IMR-90 (cell line): ENCODE measurements at regions not wholly inside any gene's neighbourhood (a gene's known extent, or its start where the extent isn't known, plus 50 kb on each side); places are given as distances from the start of the nearest gene placed in this dataset.

Experiments used
- ATAC-seq: fragments of 200-7000 bp; cut with Tn5 transposase; 2 replicates; pipeline ENCODE4 v1.9.1; 2020; ENCODE audit warnings: low read depth, mild to moderate bottlenecking, moderate library complexity
- BruUV-seq: library from RNA; stranded (reverse); fragments of 400-500 nt; replicated peaks from 2 replicates; lab custom pipeline; 2021; lab: Mats Ljungman, UMichigan
- CTCF ChIA-PET: fragments of 300-600 bp; formaldehyde crosslinking; extraction: SDS; loops from one replicate; lab custom pipeline; 2021; ENCODE audit warnings: antibody characterized with exemption; lab: Yijun Ruan, JAX
- POLR2A ChIA-PET: fragments of 300-600 bp; sonication (Branson Sonifier 250); formaldehyde crosslinking; loops from one replicate; lab custom pipeline; 2022; ENCODE audit warnings: antibody characterized with exemption; ENCODE audit not compliant: unreplicated experiment; lab: Charles Lee
- DNase-seq: peaks from one replicate; pipeline ENCODE4 v3.0.0; 2013
- H2AFZ ChIP-seq: replicated peaks from 2 replicates; pipeline ENCODE3; 2013; ENCODE audit warnings: low read length, mild to moderate bottlenecking; ENCODE audit not compliant: poor library complexity
- H2AK5ac ChIP-seq: 2 replicates; pipeline ENCODE4 v1.6.1; 2013; ENCODE audit warnings: low read depth, low read length, inconsistent platforms
- H2AK9ac ChIP-seq: replicated peaks from 2 replicates; pipeline ENCODE3; 2013; ENCODE audit warnings: mild to moderate bottlenecking, low read depth, low read length, moderate library complexity; ENCODE audit not compliant: poor library complexity
- H2BK120ac ChIP-seq: 2 replicates; pipeline ENCODE4 v1.6.1; 2013; ENCODE audit warnings: low read depth, low read length, inconsistent platforms
- H2BK15ac ChIP-seq: 3 replicates; pipeline ENCODE4 v1.6.1; 2013; ENCODE audit warnings: low read depth, low read length, inconsistent platforms
- H2BK20ac ChIP-seq: 2 replicates; pipeline ENCODE4 v1.6.1; 2013; ENCODE audit warnings: low read depth, mild to moderate bottlenecking, inconsistent platforms, low read length, moderate library complexity
- H2BK5ac ChIP-seq: 2 replicates; pipeline ENCODE4 v1.6.1; 2013; ENCODE audit warnings: mild to moderate bottlenecking, low read depth, low read length, inconsistent platforms; ENCODE audit not compliant: poor library complexity, severe bottlenecking
- H3K14ac ChIP-seq: replicated peaks from 2 replicates; pipeline ENCODE4 v1.6.1; 2013; ENCODE audit warnings: low read depth, low read length, inconsistent platforms
- H3K18ac ChIP-seq: 2 replicates; pipeline ENCODE4 v1.6.1; 2013; ENCODE audit warnings: low read depth, low read length, control low read depth
- H3K23ac ChIP-seq: 2 replicates; pipeline ENCODE4 v1.6.1; 2013; ENCODE audit warnings: low read depth, low read length, inconsistent platforms
- H3K27ac ChIP-seq: 2 replicates; pipeline ENCODE4 v1.5.1; 2013; ENCODE audit warnings: mild to moderate bottlenecking, control low read depth, low read length; ENCODE audit not compliant: insufficient read depth
- H3K27me3 ChIP-seq: 2 replicates; pipeline ENCODE4 v1.6.1; 2013; ENCODE audit warnings: low read length; ENCODE audit not compliant: control insufficient read depth, insufficient read depth
- H3K36me3 ChIP-seq: 2 replicates; pipeline ENCODE4 v1.6.1; 2013; ENCODE audit warnings: low read length, mixed read lengths; ENCODE audit not compliant: control insufficient read depth, insufficient read depth
- H3K4ac ChIP-seq: 2 replicates; pipeline ENCODE4 v1.6.1; 2013; ENCODE audit warnings: low read depth, low read length, inconsistent platforms
- H3K4me1 ChIP-seq: 2 replicates; pipeline ENCODE4 v1.6.1; 2013; ENCODE audit warnings: low read length, mixed read lengths; ENCODE audit not compliant: control insufficient read depth, insufficient read depth
- H3K4me2 ChIP-seq: 2 replicates; pipeline ENCODE4 v1.6.1; 2013; ENCODE audit warnings: low read depth, mild to moderate bottlenecking, control low read depth, low read length, moderate library complexity
- H3K4me3 ChIP-seq: 2 replicates; pipeline ENCODE4 v1.5.1; 2013; ENCODE audit warnings: low read depth, mild to moderate bottlenecking, control low read depth, low read length, moderate library complexity; ENCODE audit not compliant: insufficient read depth
- H3K56ac ChIP-seq: 2 replicates; pipeline ENCODE4 v1.6.1; 2013; ENCODE audit warnings: low read length, inconsistent platforms; ENCODE audit not compliant: insufficient read depth; ENCODE audit errors: extremely low read depth
- H3K79me1 ChIP-seq, 2 experiments: 2 replicates each; pipeline ENCODE4 v1.6.1; 2013; ENCODE audit warnings: low read length in 2 of 2, inconsistent platforms in 1 of 2, low read depth in 1 of 2
- H3K9ac ChIP-seq: 2 replicates; pipeline ENCODE4 v1.6.1; 2013; ENCODE audit warnings: low read depth, low read length, control low read depth
- H3K9me1 ChIP-seq: 2 replicates; pipeline ENCODE4 v1.6.1; 2013; ENCODE audit warnings: low read length, inconsistent platforms; ENCODE audit not compliant: insufficient read depth
- H3K9me3 ChIP-seq: 2 replicates; pipeline ENCODE4 v1.6.1; 2013; ENCODE audit warnings: low read length; ENCODE audit not compliant: control insufficient read depth, insufficient read depth
- H4K20me1 ChIP-seq: 2 replicates; pipeline ENCODE4 v1.6.1; 2013; ENCODE audit warnings: low read length, inconsistent platforms; ENCODE audit not compliant: insufficient read depth
- H4K5ac ChIP-seq: 2 replicates; pipeline ENCODE4 v1.6.1; 2013; ENCODE audit warnings: mild to moderate bottlenecking, low read depth, low read length, control low read depth
- H4K8ac ChIP-seq, 2 experiments: 2 replicates each; pipeline ENCODE4 v1.6.1; 2013; ENCODE audit warnings: low read depth in 2 of 2, low read length in 2 of 2, control low read depth in 1 of 2, inconsistent platforms in 1 of 2
- H4K91ac ChIP-seq: 2 replicates; pipeline ENCODE4 v1.6.1; 2013; ENCODE audit warnings: low read depth, low read length, inconsistent platforms; ENCODE audit not compliant: insufficient read depth
- MAZ ChIP-seq: IDR thresholded peaks from 2 replicates; pipeline ENCODE4 v1.6.1; 2012; ENCODE audit warnings: low read depth, mild to moderate bottlenecking, low read length, improper control_type of control experiment, moderate library complexity, borderline replicate concordance
- MXI1 ChIP-seq: IDR thresholded peaks from 2 replicates; pipeline ENCODE4 v1.6.1; 2012; ENCODE audit warnings: low read depth, mild to moderate bottlenecking, low read length, moderate library complexity, borderline replicate concordance
- WGBS, 2 experiments: methylation state at CpG; one replicate each; pipeline versions ENCODE4 v1.1.5 to v1.1.7; 2013; ENCODE audit warnings: missing lambda C conversion rate in 2 of 2; ENCODE audit not compliant: insufficient read length in 1 of 2; ENCODE audit errors: extremely low coverage in 2 of 2; 5-methylcytosine and 5-hydroxymethylcytosine counted together
- dilution Hi-C: fragments of 300-500 bp; cut with HindIII; formaldehyde crosslinking; loops from one replicate; pipeline ENCODE4 v1.14.3; 2018; ENCODE audit warnings: low sequenced_read_pairs; ENCODE audit not compliant: unreplicated experiment
- in situ Hi-C: fragments of 300-500 bp; cut with MboI; formaldehyde crosslinking; loops from 3 replicates; pipeline ENCODE4 v1.14.3; 2019; ENCODE audit warnings: low sequenced_read_pairs, inconsistent platforms, mixed read lengths
- intact Hi-C: fragments of 100-400 bp; cut with micrococcal nuclease; formaldehyde crosslinking; loops from 2 replicates; pipeline ENCODE4 v1.10.0; 2022

GRCh38 chr2:858646-859045 is 92.0 kb upstream of the SNTG2 start:
- ChIA-PET POLR2A (no interaction called here), CTCF (no interaction called here)
- H2BK20ac ChIP-seq = no peak overlapping the region
- H3K18ac ChIP-seq = no peak overlapping the region
- intact Hi-C loops = no loop called here
- H4K20me1 ChIP-seq = no peaks in the 10 kb centered on the region
- BruUV-seq = no TSS peak
- peaks cover 12% of the 10 kb centered on the region; the same call in 1 of the 2 replicates for H3K9me3 ChIP-seq
- H2BK120ac ChIP-seq = no peak overlapping the region
- DNase-seq (no peak), ATAC-seq (no peak)
- H2AK5ac ChIP-seq = no peak overlapping the region
- dilution Hi-C loops = no loop called here
- no peak overlapping the region for H3K4me2 ChIP-seq
- no peak overlapping the region for H3K14ac ChIP-seq
- H4K8ac ChIP-seq = no peak overlapping the region
- no peaks in the 10 kb centered on the region for H3K4me1 ChIP-seq
- no peak overlapping the region for H3K4me3 ChIP-seq
- no peaks in the 10 kb centered on the region for H3K9me1 ChIP-seq
- no peak overlapping the region for H3K27ac ChIP-seq
- no peak overlapping the region for H3K9ac ChIP-seq
- TF ChIP-seq MAZ (no peak), MXI1 (no peak)
- H4K91ac ChIP-seq = no peak overlapping the region
- H3K23ac ChIP-seq = no peak overlapping the region
- no peak overlapping the region for H2BK15ac ChIP-seq
- in situ Hi-C loops = loop anchor here (10.0 kb wide), 1 partner anchor 686 kb away; no protein-coding TSS in a partner anchor
- no peaks in the 10 kb centered on the region for H3K79me1 ChIP-seq
- H3K56ac ChIP-seq = no peak overlapping the region
- no peaks in the 10 kb centered on the region for H3K36me3 ChIP-seq
- H2BK5ac ChIP-seq = no peak overlapping the region
- no peak overlapping the region for H3K4ac ChIP-seq
- no peak overlapping the region for H2AK9ac ChIP-seq
- no peaks in the 10 kb centered on the region for H3K27me3 ChIP-seq
- no CpG with 5 or more reads among the region's 7 CpGs for WGBS, 2 experiments
- no peak overlapping the region for H2AFZ ChIP-seq
- no peak overlapping the region for H4K5ac ChIP-seq
